ENCODE measurements at regions not wholly inside any gene's neighbourhood (a gene's known extent, or its start where the extent isn't known, plus 50 kb on each side); places are given as distances from the start of the nearest gene placed in this dataset.

DNA sequence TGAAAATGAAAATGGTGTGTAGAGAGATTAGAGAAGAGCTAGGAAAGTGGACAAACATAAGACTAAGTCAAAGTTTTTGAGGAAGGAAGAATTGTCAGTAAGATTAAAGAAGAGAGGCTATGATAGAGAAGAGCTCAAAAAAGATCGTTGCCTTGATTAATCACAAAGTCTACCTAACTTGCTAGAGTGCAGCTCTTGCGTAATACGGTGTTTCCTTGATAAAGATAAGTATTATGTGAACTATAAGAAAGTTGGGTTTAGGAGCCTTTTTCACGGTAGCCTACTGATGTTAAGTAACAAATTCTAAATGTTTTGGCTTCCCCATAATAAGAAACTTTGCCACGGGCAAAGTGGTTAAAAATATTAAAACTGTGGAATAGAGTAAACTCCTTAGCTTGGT is 226.4 kb upstream of the NRXN1 start:
- TF ChIP-seq POLR2A (IDR thresholded peaks at IDR 0.05) (no peak), EP300 (IDR thresholded peaks at IDR 0.05) (no peak)
- TF ChIP-seq, protein P1, sequence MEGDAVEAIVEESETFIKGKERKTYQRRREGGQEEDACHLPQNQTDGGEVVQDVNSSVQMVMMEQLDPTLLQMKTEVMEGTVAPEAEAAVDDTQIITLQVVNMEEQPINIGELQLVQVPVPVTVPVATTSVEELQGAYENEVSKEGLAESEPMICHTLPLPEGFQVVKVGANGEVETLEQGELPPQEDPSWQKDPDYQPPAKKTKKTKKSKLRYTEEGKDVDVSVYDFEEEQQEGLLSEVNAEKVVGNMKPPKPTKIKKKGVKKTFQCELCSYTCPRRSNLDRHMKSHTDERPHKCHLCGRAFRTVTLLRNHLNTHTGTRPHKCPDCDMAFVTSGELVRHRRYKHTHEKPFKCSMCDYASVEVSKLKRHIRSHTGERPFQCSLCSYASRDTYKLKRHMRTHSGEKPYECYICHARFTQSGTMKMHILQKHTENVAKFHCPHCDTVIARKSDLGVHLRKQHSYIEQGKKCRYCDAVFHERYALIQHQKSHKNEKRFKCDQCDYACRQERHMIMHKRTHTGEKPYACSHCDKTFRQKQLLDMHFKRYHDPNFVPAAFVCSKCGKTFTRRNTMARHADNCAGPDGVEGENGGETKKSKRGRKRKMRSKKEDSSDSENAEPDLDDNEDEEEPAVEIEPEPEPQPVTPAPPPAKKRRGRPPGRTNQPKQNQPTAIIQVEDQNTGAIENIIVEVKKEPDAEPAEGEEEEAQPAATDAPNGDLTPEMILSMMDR (IDR thresholded peaks at IDR 0.05): no peak
